A673 (cell line): ENCODE measurements at regions not wholly inside any gene's neighbourhood (a gene's known extent, or its start where the extent isn't known, plus 50 kb on each side); places are given as distances from the start of the nearest gene placed in this dataset.
A peak's percentile ranks its signal among the peaks of the same experiment; 100 is the strongest.

ENCODE experiments used
- BruUV-seq: library from RNA; stranded (reverse); fragments of 400-500 nt; replicated peaks from 2 replicates; lab custom pipeline; 2021; lab: Mats Ljungman, UMichigan
- CTCF ChIA-PET: fragments of 300-600 bp; sonication (Branson Sonifier 250); formaldehyde crosslinking; loops from one replicate; lab custom pipeline; 2022; ENCODE audit warnings: antibody characterized with exemption; lab: Charles Lee
- POLR2A ChIA-PET: fragments of 300-600 bp; sonication (Branson Sonifier 250); formaldehyde crosslinking; loops from one replicate; lab custom pipeline; 2022; ENCODE audit warnings: antibody characterized with exemption; ENCODE audit not compliant: low non-redundant PET; lab: Charles Lee
- DNase-seq: peaks from one replicate; pipeline ENCODE4 v3.0.0-alpha.2; 2015; ENCODE audit warnings: low spot score
- H3K27ac ChIP-seq: fragments of 200-600 bp; sonication (generic); 2 replicates; pipeline ENCODE4 v1.5.1; 2016; ENCODE audit warnings: mixed run types, low read depth, mild to moderate bottlenecking, mixed read lengths, antibody characterized with exemption, low read length; ENCODE audit not compliant: poor library complexity, severe bottlenecking
- H3K27me3 ChIP-seq: fragments of 200-600 bp; sonication (generic); replicated peaks from 2 replicates; pipeline ENCODE4 v1.6.1; 2017; ENCODE audit warnings: mixed run types, low read depth, mild to moderate bottlenecking, mixed read lengths, antibody characterized with exemption, low read length; ENCODE audit not compliant: insufficient read depth, poor library complexity
- H3K36me3 ChIP-seq: fragments of 200-600 bp; sonication (generic); 2 replicates; pipeline ENCODE4 v1.6.1; 2016; ENCODE audit warnings: mixed run types, mild to moderate bottlenecking, mixed read lengths, antibody characterized with exemption, low read length; ENCODE audit not compliant: insufficient read depth, poor library complexity, severe bottlenecking
- H3K4me1 ChIP-seq: fragments of 200-600 bp; sonication (generic); 2 replicates; pipeline ENCODE4 v1.6.1; 2017; ENCODE audit warnings: mixed run types, mild to moderate bottlenecking, mixed read lengths, antibody characterized with exemption, low read length; ENCODE audit not compliant: insufficient read depth, poor library complexity, severe bottlenecking
- H3K4me3 ChIP-seq: fragments of 200-600 bp; sonication (generic); 2 replicates; pipeline ENCODE4 v1.5.1; 2016; ENCODE audit warnings: low read depth, mixed run types, mild to moderate bottlenecking, mixed read lengths, low read length; ENCODE audit not compliant: poor library complexity, severe bottlenecking
- H3K9me3 ChIP-seq: fragments of 200-600 bp; sonication (generic); 2 replicates; pipeline ENCODE4 v1.6.1; 2016; ENCODE audit warnings: mixed run types, low read depth, mild to moderate bottlenecking, mixed read lengths, antibody characterized with exemption, low read length; ENCODE audit not compliant: poor library complexity, severe bottlenecking
- CTCF ChIP-seq: fragments of 300-800, 200-600 bp; sonication (generic); conservative IDR thresholded peaks from 2 replicates; pipeline ENCODE4 v1.5.1; 2017; ENCODE audit warnings: low read depth, mild to moderate bottlenecking, antibody characterized with exemption, low read length, moderate library complexity, mixed read lengths
- EZH2 ChIP-seq: fragments of 200-600 bp; sonication (generic); IDR thresholded peaks from 2 replicates; pipeline ENCODE4 v1.6.1; 2017; ENCODE audit warnings: borderline replicate concordance, low read depth, mild to moderate bottlenecking, mixed read lengths, antibody characterized with exemption, low read length; ENCODE audit not compliant: poor library complexity, severe bottlenecking
- intact Hi-C: fragments of 100-400 bp; cut with micrococcal nuclease; formaldehyde crosslinking; loops from one replicate; pipeline ENCODE4 v1.10.0; 2022; ENCODE audit not compliant: unreplicated experiment

DNA sequence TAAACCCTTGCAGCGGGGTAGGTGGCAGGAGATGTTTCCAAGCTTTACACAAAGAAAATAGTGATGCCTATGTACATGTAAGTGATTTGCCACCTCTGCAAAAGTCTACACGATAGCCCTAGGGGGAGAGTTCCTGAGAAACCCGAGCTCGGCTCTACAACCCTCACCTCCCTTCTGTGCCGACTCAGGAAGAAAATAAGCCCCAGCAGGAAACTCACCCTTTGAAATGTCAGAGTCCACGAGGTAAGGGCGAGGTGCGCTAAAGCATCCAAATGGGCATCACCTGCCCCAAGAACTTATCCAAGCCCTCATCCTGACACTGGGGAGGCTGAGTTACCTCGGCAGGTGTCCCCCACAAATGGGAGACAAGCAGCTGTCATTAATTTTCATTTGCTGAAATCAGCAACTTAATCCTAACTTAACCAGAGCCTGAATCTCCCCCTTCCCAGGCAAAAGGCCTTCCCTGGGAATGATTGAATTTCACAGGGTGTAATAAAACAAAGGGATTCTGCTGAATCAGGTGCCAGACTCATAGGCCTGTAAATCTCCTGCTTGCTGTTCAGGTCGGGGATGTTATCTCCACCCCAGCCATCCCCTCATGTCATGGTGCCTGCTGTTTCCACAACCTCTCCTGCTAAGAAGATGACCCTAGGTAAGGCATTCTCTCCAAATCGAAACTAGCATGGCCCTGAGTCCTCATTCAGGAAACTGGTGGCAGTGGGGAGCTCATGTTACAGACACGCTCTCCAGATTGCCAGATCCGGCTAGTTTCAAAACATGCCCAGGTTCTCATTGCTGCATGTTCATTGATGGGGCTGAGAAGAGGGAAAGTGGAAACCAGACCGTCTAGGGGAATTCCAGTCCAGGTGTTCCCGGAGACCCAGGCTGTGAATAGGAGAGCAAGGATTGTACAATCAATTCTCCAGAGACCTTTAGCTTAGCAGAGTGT is 105.3 kb upstream of the KIRREL3 start:
- H3K4me1 ChIP-seq: peaks cover 5% of the 10 kb centered on the region
- H3K27ac ChIP-seq: no peak overlapping the region
- DNase-seq: peak; percentile 59
- no TSS peak for BruUV-seq
- ChIA-PET POLR2A (interaction anchor here (0.6 kb wide), 1 partner anchor 372 kb away, joined by 4 read pairs; no protein-coding TSS in a partner anchor), CTCF (no interaction called here)
- no peaks in the 10 kb centered on the region for H3K27me3 ChIP-seq
- H3K4me3 ChIP-seq: no peak overlapping the region
- intact Hi-C loops: no loop called here
- H3K9me3 ChIP-seq: no peaks in the 10 kb centered on the region
- TF ChIP-seq CTCF: no peak
- no peak for TF ChIP-seq EZH2
- H3K36me3 ChIP-seq: no peaks in the 10 kb centered on the region

DNA sequence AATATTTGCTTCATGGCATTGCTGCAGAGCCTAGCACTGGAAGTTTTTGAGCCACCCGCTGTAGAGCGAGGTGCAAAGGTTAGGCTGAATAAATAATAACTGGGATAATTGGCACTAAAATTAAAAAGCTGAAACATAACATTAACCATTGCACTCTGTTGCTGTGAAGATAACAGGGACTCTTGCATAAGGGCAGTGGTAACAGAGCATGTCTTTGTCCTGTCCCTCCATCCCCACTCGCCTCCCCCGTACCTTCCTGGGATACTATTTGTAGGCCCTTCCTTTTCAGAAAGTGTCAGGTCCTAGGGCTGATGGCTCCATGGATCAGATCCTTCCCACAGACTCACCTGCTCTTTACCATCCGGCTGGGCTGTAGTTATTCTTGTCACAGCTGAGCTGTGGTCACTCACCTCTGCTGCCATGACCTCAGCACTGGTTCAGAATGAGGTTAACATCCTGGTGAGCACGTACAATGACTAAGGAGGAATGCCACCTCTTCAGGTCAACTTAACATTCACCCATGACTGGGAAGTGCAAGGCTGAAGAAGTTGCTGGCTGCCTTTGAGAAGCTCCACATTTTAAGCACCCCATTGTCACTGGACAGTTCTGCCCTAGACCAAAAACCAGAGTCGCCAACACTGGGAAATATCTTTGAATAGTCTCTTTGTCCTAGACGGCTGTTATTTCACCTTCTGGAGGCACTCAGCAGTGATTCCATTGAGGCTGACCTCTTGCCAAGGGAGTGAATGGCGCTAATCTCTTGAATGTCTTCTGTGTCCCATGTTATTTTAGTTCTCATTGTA is 103.2 kb upstream of the KIRREL3 start:
- H3K4me3 ChIP-seq: no peak overlapping the region
- H3K27me3 ChIP-seq: no peaks in the 10 kb centered on the region
- no peaks in the 10 kb centered on the region for H3K9me3 ChIP-seq
- H3K4me1 ChIP-seq: peaks cover 5% of the 10 kb centered on the region
- ChIA-PET CTCF (no interaction called here), POLR2A (no interaction called here)
- TF ChIP-seq EZH2 (no peak), CTCF (no peak)
- H3K36me3 ChIP-seq: no peaks in the 10 kb centered on the region
- no peak for DNase-seq
- intact Hi-C loops: no loop called here
- BruUV-seq: no TSS peak
- H3K27ac ChIP-seq: no peak overlapping the region

DNA sequence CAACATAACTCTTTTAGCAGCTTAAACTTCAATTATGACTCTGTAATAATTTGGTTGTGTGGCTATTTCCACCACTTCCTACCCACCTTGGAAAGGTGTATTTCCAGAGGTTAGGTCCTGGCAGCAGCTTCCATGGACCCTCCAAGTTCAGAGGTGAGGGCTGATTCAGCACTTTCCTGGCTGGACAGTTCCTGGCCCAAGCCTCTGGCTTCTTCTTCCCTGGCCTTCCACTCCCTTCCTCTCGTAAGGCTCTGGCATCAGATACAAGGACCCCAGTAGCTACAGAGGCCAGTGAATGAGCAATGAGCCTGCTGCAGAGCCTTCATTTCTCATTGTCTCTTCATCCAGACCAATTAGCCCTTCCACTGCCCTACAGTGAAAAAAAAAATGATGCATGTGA is 98.1 kb upstream of the KIRREL3 start:
- intact Hi-C loops: no loop called here
- DNase-seq: no peak
- ChIA-PET POLR2A (no interaction called here), CTCF (no interaction called here)
- no peaks in the 10 kb centered on the region for H3K4me1 ChIP-seq
- H3K27ac ChIP-seq: no peak overlapping the region
- TF ChIP-seq CTCF: no peak
- no peak for TF ChIP-seq EZH2
- H3K9me3 ChIP-seq: no peaks in the 10 kb centered on the region
- H3K4me3 ChIP-seq: no peak overlapping the region
- H3K27me3 ChIP-seq: no peaks in the 10 kb centered on the region
- BruUV-seq: no TSS peak
- H3K36me3 ChIP-seq: no peaks in the 10 kb centered on the region
